Activated naive CD4-positive, alpha-beta T cell treated with Interleukin-2 at 50 U/mL for 16 hours (primary cell): ENCODE measurements at regions not wholly inside any gene's neighbourhood (a gene's known extent, or its start where the extent isn't known, plus 50 kb on each side); places are given as distances from the start of the nearest gene placed in this dataset.

Experiments used
- DNase-seq: peaks from one replicate; pipeline ENCODE4 v3.0.0-alpha.2; 2020

DNA sequence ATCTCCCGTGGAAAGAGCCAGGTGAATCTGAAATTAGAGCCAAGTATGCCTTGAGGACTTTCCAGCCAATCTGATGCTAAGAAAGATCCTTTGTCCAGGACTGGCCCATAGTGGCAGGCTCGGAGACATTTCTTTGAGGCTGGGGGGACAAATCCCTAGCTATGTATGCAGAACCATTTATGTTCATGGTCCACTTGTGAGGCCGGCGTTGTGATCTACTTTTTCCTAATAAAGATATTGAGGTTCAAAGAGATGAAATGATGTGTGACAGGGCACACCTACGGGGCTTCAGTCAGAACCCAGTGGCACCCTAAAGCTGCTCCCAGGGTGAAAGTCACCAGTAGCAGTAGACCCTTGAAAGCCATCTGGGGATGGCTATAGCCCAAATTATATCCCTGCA is 120.3 kb upstream of the MAFB start:
- DNase-seq, result no peak

GRCh38 chr20:40810332-40811000 is 121.4 kb upstream of the MAFB start:
- no peak for DNase-seq

DNA sequence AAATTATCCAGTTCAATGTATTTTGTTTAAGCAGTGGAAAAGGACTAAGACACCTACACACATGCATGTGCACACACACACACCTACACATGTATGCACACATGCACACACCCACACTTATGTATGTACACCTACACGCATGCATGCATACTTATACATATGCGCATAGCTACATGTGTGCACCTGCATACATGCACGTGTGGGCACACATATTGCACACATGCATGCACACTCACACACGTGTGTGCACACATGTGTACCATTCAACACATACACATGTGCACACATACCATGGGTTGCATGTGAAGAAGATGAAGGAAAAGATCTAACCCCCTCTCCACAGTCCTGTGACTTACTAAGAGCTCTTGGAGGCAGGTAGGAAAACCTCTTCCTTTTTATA is 122.0 kb upstream of the MAFB start:
- no peak for DNase-seq

- DNase-seq, result no peak
Measured at GRCh38 chr20:40811660-40812414, 122.8 kb upstream of the MAFB start.

DNA sequence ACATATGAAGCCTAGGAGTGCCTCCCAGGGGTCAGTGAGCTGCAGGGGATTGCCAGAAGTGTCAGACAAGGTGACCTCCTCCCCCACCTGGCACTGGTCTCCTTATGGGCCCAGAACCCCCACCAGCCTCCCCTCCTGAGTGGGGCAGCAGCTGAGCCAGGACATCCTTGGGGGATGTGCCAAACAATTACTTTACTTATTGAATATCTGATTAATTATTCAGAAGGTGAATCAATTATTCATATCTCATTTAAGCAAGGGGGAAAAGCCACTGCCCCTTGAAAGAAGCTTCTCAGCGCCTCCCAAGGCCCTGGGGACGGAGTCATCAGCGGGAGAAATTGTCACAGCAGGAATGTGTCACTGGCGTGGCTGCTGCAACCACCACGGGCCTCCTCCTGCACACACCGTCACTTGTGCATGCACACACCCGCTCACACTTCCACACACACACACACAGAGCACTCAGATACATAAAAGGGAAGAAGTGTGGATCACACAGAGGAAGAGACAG is 123.4 kb upstream of the MAFB start:
- DNase-seq, result no peak

DNA sequence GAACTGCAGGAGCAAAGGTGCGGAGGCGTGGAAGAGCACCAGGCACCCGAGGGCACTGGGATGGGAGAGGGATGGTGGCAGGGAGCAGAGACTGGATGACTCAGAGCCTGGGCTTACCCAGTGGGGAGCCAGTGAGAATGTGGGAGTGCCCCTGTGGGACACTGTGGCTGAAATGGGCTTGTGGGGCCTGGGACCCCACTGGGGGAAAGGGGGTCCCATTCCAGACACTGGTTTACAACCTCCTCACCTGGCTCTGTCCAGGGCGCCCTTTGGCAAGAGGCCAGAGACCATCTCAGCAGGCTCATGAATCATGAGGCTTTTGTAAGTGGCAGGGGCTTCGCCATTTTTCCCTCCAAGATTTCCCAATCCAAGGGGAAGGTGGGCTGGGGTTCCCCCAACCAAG is 124.0 kb upstream of the MAFB start:
- DNase-seq, result no peak

DNA sequence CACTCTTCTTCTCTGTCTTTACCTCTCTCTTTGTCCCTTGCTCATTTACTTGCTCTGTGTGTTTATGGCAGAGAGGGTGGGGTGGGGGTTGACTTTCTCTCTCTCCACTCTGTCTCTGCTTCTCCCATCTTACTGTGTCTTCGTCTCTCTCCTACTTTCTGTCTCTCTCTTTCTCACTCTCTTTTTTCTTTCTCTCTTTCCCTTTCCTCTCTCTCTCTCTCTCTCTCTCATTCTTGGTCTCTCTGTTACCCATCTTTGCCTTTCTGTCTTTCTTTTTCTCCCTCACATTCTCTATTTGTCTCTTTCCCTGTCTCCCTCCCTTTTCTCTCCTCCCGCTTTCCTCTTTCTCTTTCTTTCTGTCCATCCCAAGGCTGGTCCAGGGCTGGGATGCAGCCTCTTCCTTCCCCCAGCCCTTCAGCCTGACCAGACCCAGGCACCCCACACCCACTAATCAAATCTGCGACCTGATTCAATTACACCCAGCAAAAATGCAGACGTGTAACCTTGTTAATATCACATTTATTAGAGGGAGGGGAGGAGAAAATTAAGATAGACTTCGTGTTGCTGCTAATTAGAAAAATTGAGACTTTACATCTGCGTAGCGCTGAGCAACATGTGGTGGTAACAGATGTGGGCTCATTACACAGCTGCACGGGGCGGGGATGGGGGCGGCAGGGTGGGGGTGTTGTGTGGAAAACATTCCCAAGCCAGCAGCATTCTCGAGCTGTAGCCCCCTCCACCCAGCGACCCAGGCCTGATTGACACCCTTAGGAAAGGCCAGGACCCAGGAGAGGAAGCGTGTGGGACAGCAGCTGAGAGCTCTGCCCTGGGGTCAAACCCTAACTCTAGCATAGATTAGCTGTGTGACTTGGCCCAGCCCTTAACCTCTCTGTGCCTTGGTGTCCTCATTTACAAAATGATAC is 124.9 kb upstream of the MAFB start:
- no peak for DNase-seq

- no peak for DNase-seq
Measured at GRCh38 chr20:40814631-40814960, 125.6 kb upstream of the MAFB start.

DNA sequence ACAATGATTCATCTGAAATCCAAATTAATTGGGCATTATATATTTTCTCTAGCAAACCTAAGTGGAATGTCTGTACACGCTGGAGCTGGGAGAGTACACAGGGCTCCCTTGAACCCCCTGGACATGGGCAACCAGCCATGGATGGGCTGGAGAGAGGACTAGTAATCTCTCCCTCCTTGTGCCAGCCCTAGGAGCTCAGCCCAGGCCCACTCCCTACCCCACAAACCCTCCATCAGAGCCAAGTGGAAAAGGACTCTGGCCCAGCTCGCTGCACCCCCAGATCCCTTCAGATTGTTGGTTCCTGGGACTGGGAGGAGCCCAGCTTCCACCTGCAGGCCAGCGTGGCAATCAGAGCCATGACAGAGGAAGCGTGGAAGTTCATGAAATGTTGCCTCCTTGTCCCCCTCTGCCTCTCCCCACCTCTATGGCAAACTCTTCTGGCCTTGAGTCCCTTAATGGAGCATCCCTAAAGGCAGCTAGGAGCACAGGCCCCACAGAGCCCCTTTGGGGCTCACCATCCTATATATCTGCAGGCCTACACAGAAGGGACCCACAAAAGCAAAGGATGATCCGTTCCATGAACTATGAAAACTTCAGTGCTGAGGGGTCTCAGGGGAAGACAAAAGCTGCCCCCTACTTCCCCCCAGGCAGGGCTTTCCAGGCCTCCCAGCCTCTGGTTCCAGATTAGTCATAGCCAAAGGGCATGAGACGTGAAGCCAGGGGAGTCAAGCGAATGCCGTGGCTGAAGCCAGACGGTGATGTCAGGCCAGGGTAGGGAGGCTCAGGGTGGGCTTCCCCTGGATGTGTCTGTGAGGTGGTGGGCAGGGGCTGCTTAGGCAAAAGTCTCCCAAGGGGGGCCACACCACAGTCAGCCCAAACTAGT is 126.4 kb upstream of the MAFB start:
- no peak for DNase-seq

- no peak for DNase-seq
Measured at GRCh38 chr20:40816039-40816352, 127.0 kb upstream of the MAFB start.

GRCh38 chr20:40821429-40821828 is 132.4 kb upstream of the MAFB start:
- no peak for DNase-seq

GRCh38 chr20:40826699-40827098 is 137.7 kb upstream of the MAFB start:
- DNase-seq, result no peak

DNA sequence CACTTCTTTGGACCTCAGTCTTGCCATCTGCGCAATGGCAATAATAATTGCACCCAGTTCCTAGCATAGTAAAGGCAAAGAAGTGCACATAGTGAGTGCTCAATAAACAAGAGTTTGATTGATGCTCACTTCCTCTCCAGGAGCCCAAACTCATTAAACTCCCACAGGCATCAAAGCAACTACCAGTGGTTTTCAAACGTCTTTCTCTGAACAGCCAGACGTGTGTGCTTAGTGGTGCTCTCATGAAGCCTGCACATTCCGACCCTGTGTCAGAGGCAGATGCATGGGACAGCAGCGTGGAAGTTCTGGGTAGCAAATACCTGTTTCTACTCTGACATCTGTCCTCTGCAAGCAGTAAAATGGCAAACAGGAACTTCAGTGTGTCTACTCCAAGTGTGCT is 146.3 kb upstream of the MAFB start:
- no peak for DNase-seq

DNA sequence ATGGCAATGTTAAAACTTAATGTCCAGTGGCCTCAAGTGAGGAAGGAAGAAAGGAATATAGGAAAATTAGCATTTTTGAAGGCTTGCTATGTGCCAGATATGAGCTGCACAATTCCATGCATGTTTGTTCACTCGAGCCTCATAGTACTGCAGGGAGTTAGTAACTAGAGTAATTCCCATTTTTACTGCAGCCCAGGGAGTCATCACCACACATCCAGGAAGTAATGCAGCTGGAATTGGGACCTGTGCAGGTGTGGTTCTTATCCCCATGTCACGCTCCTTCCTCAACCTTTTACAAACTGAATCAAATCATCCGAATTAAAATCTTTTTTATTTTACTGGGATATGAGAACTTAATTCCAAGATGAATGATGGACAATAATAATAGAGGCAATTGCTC is 149.5 kb upstream of the MAFB start:
- DNase-seq, result no peak

DNA sequence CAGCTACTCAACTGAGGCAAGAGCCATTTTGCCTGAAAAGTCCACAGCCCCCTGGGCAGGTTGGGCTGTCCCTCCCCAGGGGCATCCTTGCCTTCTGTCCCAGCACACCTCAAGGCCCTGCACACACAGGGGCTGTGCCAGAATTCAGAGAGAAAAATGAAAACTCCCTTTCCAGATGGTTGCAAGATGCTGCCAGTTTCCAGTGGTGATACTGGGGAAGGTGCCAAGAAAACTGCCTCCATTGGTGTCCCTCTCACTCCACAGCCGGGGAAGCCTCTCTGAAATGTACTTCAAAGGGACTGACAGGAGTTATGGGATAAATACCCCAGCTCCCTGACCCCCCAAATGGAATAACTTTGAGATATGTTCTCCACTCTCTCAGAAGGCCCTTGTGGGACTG is 154.2 kb upstream of the MAFB start:
- no peak for DNase-seq

DNA sequence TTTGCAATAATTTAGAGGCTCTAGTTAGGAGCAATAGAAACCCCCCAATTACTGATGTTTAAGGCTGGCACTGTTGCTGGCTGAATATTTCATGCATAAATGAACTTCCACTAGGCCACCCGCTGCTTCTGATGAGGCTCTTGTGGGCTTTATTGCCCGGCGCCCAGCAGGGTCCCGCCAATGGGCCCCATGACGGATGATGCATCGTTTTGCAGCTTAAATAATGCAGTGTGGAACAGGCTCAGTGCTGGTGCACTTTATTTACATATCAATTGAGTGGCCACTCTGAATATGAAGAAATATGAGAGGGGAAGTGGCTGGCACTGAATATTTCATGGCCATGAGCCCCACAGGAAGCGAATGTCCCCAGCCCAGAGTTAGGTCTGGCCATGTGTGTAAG is 155.3 kb upstream of the MAFB start:
- DNase-seq, result no peak

DNA sequence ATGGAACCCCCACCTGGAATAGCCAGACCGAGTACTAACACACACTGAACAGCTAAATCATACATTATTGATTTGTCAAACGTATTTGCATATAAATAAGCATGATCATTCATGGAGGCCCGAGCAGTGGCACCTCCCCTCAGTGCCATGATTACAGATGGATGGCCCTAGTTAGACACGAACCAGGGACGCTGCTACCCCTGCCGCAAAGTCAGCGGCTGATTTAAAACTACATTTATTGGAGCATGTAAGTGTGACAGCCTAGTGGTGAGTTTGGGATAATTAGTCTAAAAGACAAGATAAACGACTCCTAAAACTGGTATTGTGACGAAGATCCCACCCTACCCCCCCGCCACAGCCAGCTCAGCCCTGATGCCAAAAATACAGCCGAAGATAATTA is 159.1 kb upstream of the MAFB start:
- DNase-seq, result no peak

- no peak for DNase-seq
Measured at GRCh38 chr20:40848526-40848925, 159.5 kb upstream of the MAFB start.

GRCh38 chr20:40849456-40849855 is 160.4 kb upstream of the MAFB start:
- DNase-seq, result no peak

DNA sequence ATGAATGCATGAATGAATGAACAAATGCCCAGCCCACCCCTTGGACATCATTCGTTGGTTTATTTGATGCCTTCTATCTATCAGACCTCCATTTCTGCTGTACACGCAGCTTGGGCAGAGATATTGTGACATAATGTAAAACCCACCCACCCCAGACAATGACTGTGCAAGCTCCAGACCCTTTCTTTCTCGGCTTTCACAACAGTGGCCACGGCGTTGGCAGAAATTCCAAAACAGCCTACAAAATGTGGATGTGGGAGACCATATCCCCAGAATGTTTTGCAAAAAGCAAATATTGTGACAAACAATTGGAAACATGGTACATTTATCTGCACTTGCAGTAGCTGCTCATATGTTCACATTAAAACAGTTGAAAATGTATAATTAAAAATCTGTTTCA is 162.0 kb upstream of the MAFB start:
- DNase-seq, result no peak

DNA sequence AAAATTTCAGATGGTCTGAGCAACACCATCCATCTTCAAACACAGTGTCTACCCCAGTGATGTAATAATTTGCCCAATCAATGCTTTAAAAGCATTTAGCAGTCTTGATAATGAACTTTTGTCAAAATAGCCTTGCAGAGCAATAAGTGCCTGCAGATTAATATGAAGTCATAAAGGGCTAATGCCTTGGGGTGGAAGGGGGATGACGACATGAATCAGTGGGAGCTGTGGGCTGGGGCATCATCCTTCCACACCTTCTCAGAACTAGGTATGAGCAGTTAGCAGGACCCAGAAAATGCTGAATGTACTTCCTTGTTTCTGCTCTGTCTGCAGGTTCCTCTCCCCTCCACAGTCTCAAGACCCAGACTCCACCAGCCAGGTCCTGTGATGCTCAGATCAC is 166.2 kb upstream of the MAFB start:
- no peak for DNase-seq

DNA sequence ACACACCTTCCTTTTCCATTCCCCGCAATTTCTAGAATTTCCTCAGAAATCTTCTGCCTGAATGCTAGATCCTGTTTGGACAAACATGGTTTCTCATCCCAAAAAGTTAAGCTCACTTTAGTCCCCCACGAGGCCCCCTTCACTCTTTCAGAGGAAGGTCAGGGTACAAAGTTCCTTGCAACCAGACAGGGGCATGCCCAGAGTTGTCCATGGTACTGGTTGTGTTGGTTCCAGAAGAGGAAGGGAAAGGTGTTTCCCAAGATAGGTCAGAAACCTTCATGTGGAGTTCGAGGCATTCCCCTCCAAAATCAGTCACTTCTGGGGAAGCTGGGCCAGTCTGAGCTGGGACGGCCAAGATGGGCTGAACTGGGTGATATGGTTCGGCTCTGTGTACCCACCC is 167.6 kb upstream of the MAFB start:
- no peak for DNase-seq

DNA sequence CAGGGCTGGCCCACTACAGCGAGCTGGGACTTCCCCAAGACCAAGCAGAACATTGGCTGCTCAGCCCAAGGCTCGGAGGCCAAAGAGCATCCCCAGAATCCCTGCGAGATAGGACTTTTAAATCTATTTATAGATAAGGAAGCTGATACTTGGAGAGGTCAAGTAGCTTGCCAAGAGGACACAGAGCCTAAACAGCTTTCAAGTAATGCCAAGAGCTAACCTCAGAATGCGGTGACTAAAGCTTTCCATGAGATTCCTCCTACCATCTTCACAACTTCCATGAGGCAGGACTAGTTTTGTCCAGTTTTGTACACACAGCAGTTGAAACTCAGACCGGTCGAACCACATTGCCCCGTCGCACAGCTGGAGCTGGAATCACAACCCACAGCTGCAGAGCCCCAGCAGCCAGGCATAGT is 168.1 kb upstream of the TOP1 start:
- no peak for DNase-seq
